Hepatocyte (in vitro differentiated cells): ENCODE measurements at regions not wholly inside any gene's neighbourhood (a gene's known extent, or its start where the extent isn't known, plus 50 kb on each side); places are given as distances from the start of the nearest gene placed in this dataset.

ENCODE experiments used
- DNase-seq: peaks from one replicate; pipeline ENCODE4 v3.0.0-alpha.2; 2016; ENCODE audit warnings: low spot score
- H2AFZ ChIP-seq: fragments of 200-600 bp; sonication (generic); 2 replicates; pipeline ENCODE4 v1.6.0; 2016; ENCODE audit warnings: antibody characterized with exemption, mild to moderate bottlenecking
- H3K27ac ChIP-seq: fragments of 200-600 bp; sonication (generic); 2 replicates; pipeline ENCODE4 v1.5.1; 2016; ENCODE audit warnings: mild to moderate bottlenecking
- H3K27me3 ChIP-seq: fragments of 200-600 bp; sonication (generic); 2 replicates; pipeline ENCODE4 v1.6.1; 2016
- H3K36me3 ChIP-seq: fragments of 200-600 bp; sonication (generic); replicated peaks from 2 replicates; pipeline ENCODE4 v1.5.1; 2016; ENCODE audit warnings: low read depth; ENCODE audit not compliant: insufficient read depth
- H3K4me1 ChIP-seq: fragments of 200-600 bp; sonication (generic); 2 replicates; pipeline ENCODE4 v1.5.1; 2016; ENCODE audit warnings: mild to moderate bottlenecking, moderate library complexity; ENCODE audit not compliant: insufficient read depth
- H3K4me2 ChIP-seq: fragments of 200-600 bp; sonication (generic); 2 replicates; pipeline ENCODE4 v1.6.0; 2016
- H3K4me3 ChIP-seq: fragments of 200-600 bp; sonication (generic); 2 replicates; pipeline ENCODE4 v1.5.1; 2016; ENCODE audit warnings: mild to moderate bottlenecking
- H3K79me2 ChIP-seq: fragments of 200-600 bp; sonication (generic); 2 replicates; pipeline ENCODE4 v1.6.0; 2017; ENCODE audit warnings: mild to moderate bottlenecking
- H3K9me2 ChIP-seq: fragments of 200-600 bp; sonication (generic); replicated peaks from 2 replicates; pipeline ENCODE4 v1.6.0; 2017; ENCODE audit warnings: mild to moderate bottlenecking; ENCODE audit not compliant: insufficient read depth
- H3K9me3 ChIP-seq: fragments of 200-600 bp; sonication (generic); 2 replicates; pipeline ENCODE4 v1.5.1; 2016; ENCODE audit warnings: low read depth, mild to moderate bottlenecking
- H4K20me1 ChIP-seq: fragments of 200-600 bp; sonication (generic); 2 replicates; pipeline ENCODE4 v1.6.0; 2016; ENCODE audit warnings: mild to moderate bottlenecking; ENCODE audit not compliant: insufficient read depth, poor library complexity, severe bottlenecking
- EZH2 ChIP-seq: fragments of 200-600 bp; sonication (generic); IDR thresholded peaks from 2 replicates; pipeline ENCODE4 v1.6.1; 2016; ENCODE audit warnings: antibody characterized with exemption, mild to moderate bottlenecking, borderline replicate concordance
- EZH2phosphoT487 ChIP-seq: fragments of 200-600 bp; sonication (generic); IDR thresholded peaks from one replicate; pipeline ENCODE4 v1.6.1; 2018; ENCODE audit warnings: antibody characterized with exemption, mild to moderate bottlenecking, low read depth, moderate library complexity; ENCODE audit not compliant: unreplicated experiment, severe bottlenecking
- WGBS: methylation state at CpG from one replicate; pipeline ENCODE4 v1.1.6; 2016; ENCODE audit warnings: low lambda C conversion rate; ENCODE audit errors: missing lambda C conversion rate; 5-methylcytosine and 5-hydroxymethylcytosine counted together
- TF ChIP-seq, protein P1 (sequence below): fragments of 200-600 bp; sonication (generic); IDR thresholded peaks from 2 replicates; pipeline ENCODE4 v1.5.1; 2016; ENCODE audit warnings: antibody characterized with exemption, mild to moderate bottlenecking; ENCODE audit not compliant: poor library complexity

DNA sequence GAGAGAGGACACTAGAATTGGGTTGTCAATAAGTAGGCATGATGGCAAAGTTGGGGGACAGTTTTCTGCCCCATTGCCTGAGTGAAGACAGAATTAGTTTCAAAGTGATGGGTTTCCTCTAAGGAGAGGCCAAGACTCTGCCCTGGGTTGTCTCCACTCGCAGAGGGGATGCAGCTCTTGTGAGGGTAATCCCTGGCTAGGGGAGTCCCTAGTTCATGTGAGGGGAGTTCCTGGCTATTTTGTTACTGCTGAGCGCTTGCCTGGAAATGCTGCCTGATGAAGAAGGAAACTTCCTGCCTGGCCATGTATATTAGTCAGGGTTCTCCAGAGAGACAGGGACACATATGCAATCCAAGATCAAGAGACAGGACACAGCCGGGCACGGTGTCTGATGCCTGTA is 501.5 kb downstream of the BCL11A start:
- Histone ChIP-seq H3K36me3 (no peaks in the 10 kb centered on the region), H3K4me2 (no peak overlapping the region), H3K4me3 (no peak overlapping the region), H3K27me3 (no peaks in the 10 kb centered on the region), H3K9me2 (no peaks in the 10 kb centered on the region), H3K9me3 (no peaks in the 10 kb centered on the region), H3K27ac (no peak overlapping the region), H3K4me1 (peaks cover 17% of the 10 kb centered on the region), H3K79me2 (no peaks in the 10 kb centered on the region), H4K20me1 (no peaks in the 10 kb centered on the region), H2AFZ (no peak overlapping the region)
- DNase-seq, result no peak
- TF ChIP-seq EZH2phosphoT487, result no peak
- WGBS, result 96% methylated on average over 4 of the region's 4 CpGs

DNA sequence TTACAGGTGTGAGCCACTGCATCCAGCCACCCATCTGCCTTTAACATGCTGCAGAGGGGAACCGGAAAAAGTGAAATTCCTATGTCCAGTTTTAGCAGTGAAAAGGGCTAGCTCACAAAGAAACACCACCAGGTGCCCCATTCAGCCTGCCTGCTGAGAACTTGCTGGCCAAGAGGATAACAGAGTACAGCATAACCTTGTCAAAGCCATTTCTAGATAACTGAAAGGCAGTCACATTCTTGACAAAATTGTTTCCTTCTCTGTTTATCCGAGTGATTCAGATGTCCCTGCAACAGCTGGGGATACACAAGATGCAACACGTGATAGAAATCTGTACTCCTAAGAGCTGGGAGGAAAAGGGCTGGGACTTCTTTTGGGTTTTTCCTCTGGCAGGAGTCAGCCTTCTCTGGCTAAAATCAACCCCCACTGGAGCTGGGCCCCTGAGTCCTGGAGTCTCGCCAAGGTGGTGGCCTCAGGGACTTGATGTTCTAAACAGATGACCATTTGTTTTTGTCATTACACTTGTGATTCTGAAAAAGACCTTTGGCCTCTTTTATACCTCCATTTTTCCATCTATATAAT is 505.4 kb downstream of the BCL11A start:
- TF ChIP-seq EZH2phosphoT487 (no peak), EZH2 (no peak)
- TF ChIP-seq, protein P1, sequence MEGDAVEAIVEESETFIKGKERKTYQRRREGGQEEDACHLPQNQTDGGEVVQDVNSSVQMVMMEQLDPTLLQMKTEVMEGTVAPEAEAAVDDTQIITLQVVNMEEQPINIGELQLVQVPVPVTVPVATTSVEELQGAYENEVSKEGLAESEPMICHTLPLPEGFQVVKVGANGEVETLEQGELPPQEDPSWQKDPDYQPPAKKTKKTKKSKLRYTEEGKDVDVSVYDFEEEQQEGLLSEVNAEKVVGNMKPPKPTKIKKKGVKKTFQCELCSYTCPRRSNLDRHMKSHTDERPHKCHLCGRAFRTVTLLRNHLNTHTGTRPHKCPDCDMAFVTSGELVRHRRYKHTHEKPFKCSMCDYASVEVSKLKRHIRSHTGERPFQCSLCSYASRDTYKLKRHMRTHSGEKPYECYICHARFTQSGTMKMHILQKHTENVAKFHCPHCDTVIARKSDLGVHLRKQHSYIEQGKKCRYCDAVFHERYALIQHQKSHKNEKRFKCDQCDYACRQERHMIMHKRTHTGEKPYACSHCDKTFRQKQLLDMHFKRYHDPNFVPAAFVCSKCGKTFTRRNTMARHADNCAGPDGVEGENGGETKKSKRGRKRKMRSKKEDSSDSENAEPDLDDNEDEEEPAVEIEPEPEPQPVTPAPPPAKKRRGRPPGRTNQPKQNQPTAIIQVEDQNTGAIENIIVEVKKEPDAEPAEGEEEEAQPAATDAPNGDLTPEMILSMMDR, result no peak
- no peak overlapping the region for H3K27ac ChIP-seq
- H3K9me2 ChIP-seq, result no peaks in the 10 kb centered on the region
- H3K9me3 ChIP-seq, result no peaks in the 10 kb centered on the region
- no peaks in the 10 kb centered on the region for H3K79me2 ChIP-seq
- 69% methylated on average over 4 of the region's 4 CpGs for WGBS
- no peak overlapping the region for H3K4me3 ChIP-seq
- no peaks in the 10 kb centered on the region for H3K36me3 ChIP-seq
- H4K20me1 ChIP-seq, result no peaks in the 10 kb centered on the region
- no peaks in the 10 kb centered on the region for H3K27me3 ChIP-seq
- peaks cover 13% of the 10 kb centered on the region for H3K4me1 ChIP-seq
- no peak for DNase-seq
- H2AFZ ChIP-seq, result no peak overlapping the region
- H3K4me2 ChIP-seq, result no peak overlapping the region

DNA sequence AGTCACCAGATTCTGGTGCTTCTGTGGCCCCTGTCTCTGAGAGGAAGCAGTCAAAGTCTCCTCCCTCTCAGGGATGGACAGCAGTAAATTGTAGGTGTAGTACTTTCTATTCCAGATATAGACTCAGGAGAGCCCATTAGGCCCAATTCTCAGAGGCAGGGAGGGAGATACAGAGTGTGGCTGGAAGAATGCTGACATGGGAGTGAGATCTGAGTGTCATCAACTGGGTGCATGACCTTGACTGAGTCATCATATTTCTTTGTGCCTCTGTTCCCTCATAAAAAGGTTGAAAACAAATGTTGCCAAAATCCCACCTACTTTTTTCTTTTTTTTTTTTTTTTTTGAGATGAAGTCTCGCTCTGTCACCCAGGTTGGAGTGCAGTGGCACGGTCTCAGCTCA is 506.1 kb downstream of the BCL11A start:
- Histone ChIP-seq H3K4me2 (no peak overlapping the region), H3K27me3 (no peaks in the 10 kb centered on the region), H3K79me2 (no peaks in the 10 kb centered on the region), H4K20me1 (no peaks in the 10 kb centered on the region), H3K36me3 (no peaks in the 10 kb centered on the region), H3K4me3 (no peak overlapping the region), H3K4me1 (peaks cover 9% of the 10 kb centered on the region), H3K9me3 (no peaks in the 10 kb centered on the region), H3K27ac (no peak overlapping the region), H3K9me2 (no peaks in the 10 kb centered on the region), H2AFZ (no peak overlapping the region)
- TF ChIP-seq, protein P1, result no peak
- TF ChIP-seq EZH2, result no peak
- DNase-seq, result no peak
- 100% methylated on average over 2 of the region's 2 CpGs for WGBS

- Histone ChIP-seq H3K4me2 (no peak overlapping the region), H3K27ac (no peak overlapping the region), H3K27me3 (no peaks in the 10 kb centered on the region), H2AFZ (no peak overlapping the region), H4K20me1 (no peaks in the 10 kb centered on the region), H3K9me2 (no peaks in the 10 kb centered on the region), H3K9me3 (no peaks in the 10 kb centered on the region), H3K36me3 (no peaks in the 10 kb centered on the region), H3K4me3 (no peak overlapping the region), H3K4me1 (peaks cover 9% of the 10 kb centered on the region), H3K79me2 (no peaks in the 10 kb centered on the region)
- no peak for DNase-seq
- 98% methylated on average over 4 of the region's 4 CpGs for WGBS
- TF ChIP-seq, protein P1, result no peak
- TF ChIP-seq EZH2phosphoT487 (no peak), EZH2 (no peak)
These were observed 506.9 kb downstream of the BCL11A start for GRCh38 chr2:60046529-60046928.
